ENCODE measurements at regions not wholly inside any gene's neighbourhood (a gene's known extent, or its start where the extent isn't known, plus 50 kb on each side); places are given as distances from the start of the nearest gene placed in this dataset.
A peak's percentile ranks its signal among the peaks of the same experiment; 100 is the strongest.
"Not testable (repeated sequence)": the region's sequence is repeated elsewhere in the genome, so short reads cannot be mapped to it uniquely, and the experiment has no call there.

- no peak for DNase-seq (ENCODE audit: low read depth)
Measured at GRCh38 chr7:155395176-155395797, 62.6 kb upstream of the EN2 start.

GRCh38 chr7:155396661-155397060, 61.3 kb upstream of the EN2 start:
- no peak for DNase-seq (ENCODE audit: low read depth)

- not testable (repeated sequence) for DNase-seq (ENCODE audit: low read depth)
Measured at GRCh38 chr7:155397758-155398714, 59.9 kb upstream of the EN2 start.

- no peak for DNase-seq (ENCODE audit: low read depth)
Measured at GRCh38 chr7:155398944-155399343, 59.0 kb upstream of the EN2 start.

GRCh38 chr7:155399577-155399976, 58.4 kb upstream of the EN2 start:
- DNase-seq (ENCODE audit: low read depth) = no peak

GRCh38 chr7:155401231-155401630, 56.7 kb upstream of the EN2 start:
- no peak for DNase-seq (ENCODE audit: low read depth)

- no peak for DNase-seq (ENCODE audit: low read depth)
Measured at GRCh38 chr7:155401884-155402283, 56.0 kb upstream of the EN2 start.

- no peak for DNase-seq (ENCODE audit: low read depth)
Measured at GRCh38 chr7:155402941-155403340, 55.0 kb upstream of the EN2 start.

- DNase-seq (ENCODE audit: low read depth) = no peak
Measured at GRCh38 chr7:155404976-155405375, 53.0 kb upstream of the EN2 start.

- DNase-seq (ENCODE audit: low read depth) = peak; percentile 11
Measured at GRCh38 chr7:155405399-155406318, 52.3 kb upstream of the EN2 start.

- no peak for DNase-seq (ENCODE audit: low read depth)
Measured at GRCh38 chr7:155407799-155408198, 50.1 kb upstream of the EN2 start.

Measured in HT1080 (cell line).